SK-N-SH (cell line): ENCODE measurements at regions not wholly inside any gene's neighbourhood (a gene's known extent, or its start where the extent isn't known, plus 50 kb on each side); places are given as distances from the start of the nearest gene placed in this dataset.
A peak's percentile ranks its signal among the peaks of the same experiment; 100 is the strongest.

Experiments
- CTCF ChIA-PET: fragments of 300-600, 350-600 bp; formaldehyde crosslinking; extraction: SDS; loops from one replicate; lab custom pipeline; 2021; lab: Yijun Ruan, JAX
- POLR2A ChIA-PET: fragments of 350-600 bp; sonication (Branson Sonifier 250); formaldehyde crosslinking; extraction: SDS; loops from one replicate; lab custom pipeline; 2020; ENCODE audit warnings: antibody characterized with exemption, inconsistent platforms; lab: Yijun Ruan, JAX
- DNase-seq: peaks from one replicate; pipeline ENCODE4 v3.0.0; 2012
- H2AFZ ChIP-seq: fragments of 200-600 bp; sonication (generic); 2 replicates; pipeline ENCODE4 v1.8.1; 2016; ENCODE audit warnings: antibody characterized with exemption, mild to moderate bottlenecking, low read depth
- H3F3A ChIP-seq: fragments of 200-600 bp; sonication (generic); replicated peaks from 2 replicates; pipeline ENCODE3; 2016; ENCODE audit warnings: antibody characterized with exemption, mild to moderate bottlenecking; ENCODE audit not compliant: insufficient read depth
- H3K27ac ChIP-seq, 2 experiments: fragments of 200-500 bp in 1 of 2; fragments of 200-600 bp in 1 of 2; sonication (Bioruptor generic) in 1 of 2; sonication (generic), shearing (Covaris generic) in 1 of 2; 2 replicates each; pipeline versions ENCODE4 v1.5.1 to v1.6.1; 2014 to 2016; ENCODE audit warnings: low read depth in 2 of 2, inconsistent platforms in 1 of 2, low read length in 1 of 2, mild to moderate bottlenecking in 1 of 2, mixed read lengths in 1 of 2
- H3K27me3 ChIP-seq: fragments of 200-600 bp; sonication (generic), shearing (Covaris generic); 2 replicates; pipeline ENCODE4 v1.6.1; 2016; ENCODE audit warnings: mixed run types; ENCODE audit not compliant: insufficient read depth
- H3K36me3 ChIP-seq, 2 experiments: fragments of 200-500 bp in 1 of 2; fragments of 200-600 bp in 1 of 2; sonication (Bioruptor generic) in 1 of 2; sonication (generic) in 1 of 2; replicated peaks in 1 of 2; 2 replicates each; pipeline versions ENCODE3 to v1.5.1; 2014 to 2016; ENCODE audit warnings: low read length in 1 of 2, mild to moderate bottlenecking in 1 of 2; ENCODE audit not compliant: insufficient read depth in 2 of 2, control insufficient read depth in 1 of 2
- H3K4me1 ChIP-seq, 2 experiments: fragments of 200-500 bp in 1 of 2; fragments of 200-600 bp in 1 of 2; sonication (Bioruptor generic) in 1 of 2; sonication (generic), shearing (Covaris generic) in 1 of 2; 2 replicates each; pipeline versions ENCODE4 v1.5.1 to v1.6.1; 2014 to 2016; ENCODE audit warnings: low read depth in 1 of 2, low read length in 1 of 2, mixed run types in 1 of 2; ENCODE audit not compliant: insufficient read depth in 2 of 2, control insufficient read depth in 1 of 2
- H3K4me2 ChIP-seq: fragments of 200-600 bp; sonication (generic), shearing (Covaris generic); 2 replicates; pipeline ENCODE4 v1.6.1; 2017; ENCODE audit warnings: mixed run types
- H3K4me3 ChIP-seq, 2 experiments: fragments of 200-500 bp in 1 of 2; fragments of 200-600 bp in 1 of 2; sonication (Bioruptor generic) in 1 of 2; sonication (generic), shearing (Covaris generic) in 1 of 2; 2 replicates each; pipeline versions ENCODE4 v1.5.1 to v1.8.1; 2014 to 2016; ENCODE audit warnings: low read depth in 2 of 2, inconsistent platforms in 1 of 2, low read length in 1 of 2, mild to moderate bottlenecking in 1 of 2, mixed read lengths in 1 of 2, moderate library complexity in 1 of 2
- H3K79me2 ChIP-seq: fragments of 200-600 bp; sonication (generic); 2 replicates; pipeline ENCODE4 v1.8.1; 2017; ENCODE audit warnings: mild to moderate bottlenecking; ENCODE audit not compliant: insufficient read depth
- H3K9ac ChIP-seq: fragments of 200-600 bp; sonication (generic); 2 replicates; pipeline ENCODE4 v1.6.1; 2017; ENCODE audit warnings: mixed run types
- H3K9me2 ChIP-seq: fragments of 200-600 bp; sonication (generic); 2 replicates; pipeline ENCODE4 v1.6.1; 2017; ENCODE audit warnings: mixed run types
- H3K9me3 ChIP-seq: fragments of 200-600 bp; sonication (generic); 2 replicates; pipeline ENCODE4 v1.6.1; 2017; ENCODE audit warnings: mixed run types, mild to moderate bottlenecking, moderate library complexity
- H4K20me1 ChIP-seq: fragments of 200-600 bp; sonication (generic); 2 replicates; pipeline ENCODE4 v1.6.1; 2017; ENCODE audit warnings: mild to moderate bottlenecking, mixed run types; ENCODE audit not compliant: insufficient read depth
- CHD2 ChIP-seq: fragments of 150-350 bp; IDR thresholded peaks from 2 replicates; pipeline ENCODE4 v1.6.1; 2018; ENCODE audit warnings: low read length; ENCODE audit not compliant: partially characterized antibody
- CTCF ChIP-seq: fragments of 200-600 bp; sonication (generic); IDR thresholded peaks from 2 replicates; pipeline ENCODE4 v1.6.1; 2017; ENCODE audit warnings: antibody characterized with exemption, mild to moderate bottlenecking, moderate library complexity
- ELF1 ChIP-seq: IDR thresholded peaks from 2 replicates; pipeline ENCODE4 v1.4.0; 2012
- EP300 ChIP-seq, 2 experiments: IDR thresholded peaks; 2 replicates each; pipeline versions ENCODE4 v1.4.0 to v1.6.1; 2012; ENCODE audit warnings: borderline replicate concordance in 1 of 2, low read depth in 1 of 2, low read length in 1 of 2
- FOSL2 ChIP-seq: IDR thresholded peaks from 2 replicates; pipeline ENCODE4 v1.4.0; 2012; ENCODE audit warnings: low read depth, mild to moderate bottlenecking, moderate library complexity, borderline replicate concordance
- FOXM1 ChIP-seq: IDR thresholded peaks from 2 replicates; pipeline ENCODE4 v1.4.0; 2012; ENCODE audit warnings: low read depth, mild to moderate bottlenecking
- IRF3 ChIP-seq: fragments of 150-350 bp; IDR thresholded peaks from 2 replicates; pipeline ENCODE4 v1.6.1; 2016; ENCODE audit warnings: mild to moderate bottlenecking, low read depth, low read length
- JUND ChIP-seq: IDR thresholded peaks from 2 replicates; pipeline ENCODE4 v1.4.0; 2012
- MAX ChIP-seq: IDR thresholded peaks from 2 replicates; pipeline ENCODE4 v1.4.0; 2012; ENCODE audit warnings: low read depth
- MEF2A ChIP-seq: IDR thresholded peaks from 2 replicates; pipeline ENCODE4 v1.4.0; 2012; ENCODE audit warnings: low read depth, borderline replicate concordance
- NFIC ChIP-seq: IDR thresholded peaks from 2 replicates; pipeline ENCODE4 v1.4.0; 2012; ENCODE audit warnings: borderline replicate concordance
- NRF1 ChIP-seq: IDR thresholded peaks from 2 replicates; pipeline ENCODE4 v1.6.1; 2012; ENCODE audit warnings: low read depth, mild to moderate bottlenecking, low read length
- POLR2AphosphoS5 ChIP-seq: IDR thresholded peaks from 2 replicates; pipeline ENCODE4 v1.6.1; 2012; ENCODE audit warnings: low read depth, low read length
- RAD21 ChIP-seq: IDR thresholded peaks from 2 replicates; pipeline ENCODE4 v1.6.1; 2012; ENCODE audit warnings: mild to moderate bottlenecking, low read length
- RCOR1 ChIP-seq: fragments of 150-350 bp; IDR thresholded peaks from 2 replicates; pipeline ENCODE4 v1.6.1; 2017; ENCODE audit warnings: antibody characterized with exemption, low read length
- REST ChIP-seq: IDR thresholded peaks from 2 replicates; pipeline ENCODE4 v1.6.1; 2012; ENCODE audit warnings: mild to moderate bottlenecking, low read depth, low read length, moderate library complexity
- RXRA ChIP-seq: IDR thresholded peaks from 2 replicates; pipeline ENCODE4 v1.4.0; 2012; ENCODE audit warnings: low read depth, mild to moderate bottlenecking, borderline replicate concordance
- SIN3A ChIP-seq: IDR thresholded peaks from 2 replicates; pipeline ENCODE4 v1.6.1; 2012; ENCODE audit warnings: low read depth, mild to moderate bottlenecking, low read length, moderate library complexity, borderline replicate concordance
- SMC3 ChIP-seq: IDR thresholded peaks from 2 replicates; pipeline ENCODE4 v1.6.1; 2012; ENCODE audit warnings: low read depth, low read length, improper control_type of control experiment
- TAF1 ChIP-seq: IDR thresholded peaks from 2 replicates; pipeline ENCODE4 v1.6.1; 2012; ENCODE audit warnings: low read depth, mild to moderate bottlenecking, low read length, moderate library complexity, borderline replicate concordance
- TCF12 ChIP-seq: IDR thresholded peaks from 2 replicates; pipeline ENCODE4 v1.4.0; 2012
- USF2 ChIP-seq: fragments of 150-350 bp; IDR thresholded peaks from 2 replicates; pipeline ENCODE4 v1.6.1; 2017; ENCODE audit warnings: antibody characterized with exemption, low read length, low read depth, borderline replicate concordance
- YY1 ChIP-seq: IDR thresholded peaks from 2 replicates; pipeline ENCODE4 v1.4.0; 2012; ENCODE audit warnings: low read depth, mild to moderate bottlenecking
- ZBTB33 ChIP-seq: IDR thresholded peaks from 2 replicates; pipeline ENCODE4 v1.4.0; 2012; ENCODE audit warnings: low read depth, borderline replicate concordance
- WGBS: methylation state at CpG from one replicate; pipeline ENCODE4 v1.1.6; 2017; ENCODE audit warnings: low lambda C conversion rate; 5-methylcytosine and 5-hydroxymethylcytosine counted together

- Histone ChIP-seq H3K27ac (peak overlapping the region; percentile 59 to 73; a peak in 3 of 4 replicates), H3K36me3 (no peaks in the 10 kb centered on the region), H3K4me2 (peak overlapping the region; percentile 60), H3K9me3 (no peaks in the 10 kb centered on the region), H2AFZ (no peak overlapping the region), H3K79me2 (no peaks in the 10 kb centered on the region), H3K4me1 (peaks cover 5% of the 10 kb centered on the region in 2 experiments; a peak in 2 of 4 replicates), H3K9ac (no peak overlapping the region; the same call in 1 of the 2 replicates), H3K4me3 (peak overlapping the region; percentile 2 to 29; a peak in 2 of 4 replicates), H3K9me2 (no peaks in the 10 kb centered on the region), H3F3A (peaks cover 24% of the 10 kb centered on the region), H3K27me3 (no peaks in the 10 kb centered on the region), H4K20me1 (no peaks in the 10 kb centered on the region)
- WGBS = 8% methylated on average over 7 of the region's 7 CpGs
- DNase-seq = no peak
- ChIA-PET CTCF (interaction anchor here (0.9 to 1.2 kb wide), 3 partner anchors 10 to 557 kb away, joined by 3 read pairs; no protein-coding TSS in a partner anchor), POLR2A (no interaction called here)
- TF ChIP-seq IRF3 = no peak
- TF ChIP-seq MAX = 0 out of 2 replicates have a peak, but pooled peaks have one; percentile 11
- no peak for TF ChIP-seq RAD21
- TF ChIP-seq SIN3A = no peak
- no peak for TF ChIP-seq ELF1
- TF ChIP-seq CTCF = no peak
- no peak for TF ChIP-seq POLR2AphosphoS5
- no peak for TF ChIP-seq SMC3
- peak; percentile 71 for TF ChIP-seq JUND
- peak; percentile 8; the same call in 1 of the 2 replicates for TF ChIP-seq FOSL2
- TF ChIP-seq EP300 (IDR thresholded peaks at IDR 0.05; ENCODE audit: borderline replicate concordance in 1 of 2, low read depth in 1 of 2, low read length in 1 of 2) = peak; percentile 36 to 79; a peak in 3 of 4 replicates
- TF ChIP-seq RXRA = no peak
- TF ChIP-seq MEF2A = 0 out of 2 replicates have a peak, but pooled peaks have one; percentile 16
- no peak for TF ChIP-seq RCOR1
- no peak for TF ChIP-seq CHD2
- TF ChIP-seq REST = no peak
- TF ChIP-seq TAF1 = no peak
- TF ChIP-seq NFIC = peak; percentile 97
- no peak for TF ChIP-seq YY1
- TF ChIP-seq NRF1 = no peak
- no peak for TF ChIP-seq USF2
- peak; percentile 81 for TF ChIP-seq TCF12
- peak; percentile 60; the same call in 1 of the 2 replicates for TF ChIP-seq FOXM1
- TF ChIP-seq ZBTB33 = no peak
Observed at GRCh38 chr1:240706150-240706935, 94.4 kb upstream of the GREM2 start.
